K562 (cell line): ENCODE measurements at regions not wholly inside any gene's neighbourhood (a gene's known extent, or its start where the extent isn't known, plus 50 kb on each side); places are given as distances from the start of the nearest gene placed in this dataset.

Experiments
- BRCA1 ChIP-seq, 2 experiments: fragments of 450-650 bp in 1 of 2; sonication (generic) in 1 of 2; formaldehyde crosslinking in 1 of 2; IDR thresholded peaks; 2 replicates each; pipeline versions ENCODE4 v1.5.0 to v1.6.1; 2017 to 2020; ENCODE audit warnings: mild to moderate bottlenecking in 1 of 2, missing genetic modification reagents in 1 of 2
- CBX3 ChIP-seq, 2 experiments: IDR thresholded peaks; 1 replicate in 1 of 2; 2 replicates in 1 of 2; pipeline ENCODE4 v1.6.1; 2012; ENCODE audit warnings: inconsistent platforms in 2 of 2, low read length in 2 of 2, borderline replicate concordance in 1 of 2, control low read depth in 1 of 2
- CHD1 ChIP-seq: fragments of 200-600 bp; sonication (generic); IDR thresholded peaks from one replicate; pipeline ENCODE4 v1.6.1; 2012; ENCODE audit warnings: mild to moderate bottlenecking, moderate library complexity, low read length, inconsistent platforms
- CTCFL ChIP-seq: IDR thresholded peaks from 2 replicates; pipeline ENCODE4 v1.6.1; 2011; ENCODE audit warnings: borderline replicate concordance, low read depth, mild to moderate bottlenecking, moderate library complexity, low read length; ENCODE audit not compliant: insufficient read depth, poor library complexity, severe bottlenecking
- ETV1 ChIP-seq: fragments of 450-650 bp; conservative IDR thresholded peaks from 2 replicates; pipeline ENCODE4 v1.6.1; 2016; ENCODE audit warnings: missing genetic modification characterization, control low read depth, low read depth, missing compliant biosample characterization
- EZH2 ChIP-seq: IDR thresholded peaks from 2 replicates; pipeline ENCODE4 v1.6.1; 2012; ENCODE audit warnings: low read depth, mild to moderate bottlenecking, inconsistent platforms, low read length, borderline replicate concordance
- HINFP ChIP-seq: fragments of 450-650 bp; conservative IDR thresholded peaks from 2 replicates; pipeline ENCODE4 v1.6.1; 2016; ENCODE audit warnings: missing genetic modification characterization, low read depth, mild to moderate bottlenecking, control low read depth, missing compliant biosample characterization
- NKRF ChIP-seq: fragments of 450-650 bp; IDR thresholded peaks from 2 replicates; pipeline ENCODE4 v1.6.1; 2016; ENCODE audit warnings: borderline replicate concordance
- POLR2A ChIP-seq: fragments of 450-650 bp; conservative IDR thresholded peaks from 2 replicates; pipeline ENCODE4 v1.6.1; 2016
- SAP30 ChIP-seq: fragments of 200-600 bp; sonication (generic); IDR thresholded peaks from 2 replicates; pipeline ENCODE4 v1.6.1; 2012; ENCODE audit warnings: borderline replicate concordance, low read depth, mild to moderate bottlenecking, moderate library complexity, low read length, control low read depth, inconsistent platforms; ENCODE audit not compliant: insufficient read depth, poor library complexity, severe bottlenecking
- TAL1 ChIP-seq: fragments of 450-650 bp; IDR thresholded peaks from 2 replicates; pipeline ENCODE4 v1.6.1; 2016; ENCODE audit warnings: mild to moderate bottlenecking
- TOE1 ChIP-seq, 2 experiments: fragments of 450-650 bp in 1 of 2; sonication (generic) in 1 of 2; formaldehyde crosslinking in 1 of 2; IDR thresholded peaks; 2 replicates each; pipeline versions ENCODE4 v1.7.1 to v1.8.0; 2016 to 2022; ENCODE audit warnings: borderline replicate concordance in 2 of 2, mild to moderate bottlenecking in 2 of 2, antibody characterized with exemption in 1 of 2, inconsistent platforms in 1 of 2, low read depth in 1 of 2, missing genetic modification reagents in 1 of 2, moderate library complexity in 1 of 2
- ZFP91 ChIP-seq: sonication (generic); formaldehyde crosslinking; IDR thresholded peaks from 2 replicates; pipeline ENCODE4 v1.8.0; 2022; ENCODE audit warnings: mild to moderate bottlenecking, missing genetic modification reagents
- ZNF133 ChIP-seq: fragments of 250-450 bp; sonication (Bioruptor Pico); IDR thresholded peaks from 2 replicates; pipeline ENCODE4 v1.4.0; 2020; ENCODE audit warnings: mild to moderate bottlenecking
- ZNF445 ChIP-seq: fragments of 250-450 bp; sonication (Bioruptor Pico); IDR thresholded peaks from 2 replicates; pipeline ENCODE4 v1.4.0; 2020; ENCODE audit warnings: low read depth, mild to moderate bottlenecking, moderate library complexity
- ZNF449 ChIP-seq: fragments of 250-450 bp; sonication (Bioruptor Pico); IDR thresholded peaks from 2 replicates; pipeline ENCODE4 v1.8.0; 2022; ENCODE audit warnings: moderate library complexity, mild to moderate bottlenecking, inconsistent platforms
- ZNF764 ChIP-seq: fragments of 250-450 bp; sonication (Bioruptor Pico); IDR thresholded peaks from 2 replicates; pipeline ENCODE4 v1.4.0; 2020; ENCODE audit warnings: low read depth, mild to moderate bottlenecking, moderate library complexity

GRCh38 chr6:27145731-27146455, 101.6 kb upstream of the PRSS16 start (continued):
- TF ChIP-seq CTCFL (no peak), SAP30 (no peak), ZFP91 (CRISPR knock-in tag) (peak; percentile 71; the same call in 1 of the 2 replicates), ZNF764 (no peak), ZNF449 (no peak), CBX3 (IDR thresholded peaks at IDR 0.05; ENCODE audit: borderline replicate concordance in 1 of 2, low read length in 2 of 2) (peak in 1 of 2 experiments; percentile 22; a peak in 1 of 3 replicates), CHD1 (no peak), ETV1 (tag) (peak; percentile 95), NKRF (peak; percentile 56; the same call in 1 of the 2 replicates), ZNF133 (CRISPR knock-in tag) (no peak), EZH2 (no peak), HINFP (tag) (no peak), TAL1 (no peak; the same call in 1 of the 2 replicates), BRCA1 (IDR thresholded peaks at IDR 0.05) (no peak), BRCA1 (CRISPR knock-in tag; IDR thresholded peaks at IDR 0.05) (no peak), TOE1 (IDR thresholded peaks at IDR 0.05; ENCODE audit: borderline replicate concordance) (peak; percentile 81), TOE1 (CRISPR knock-in tag; IDR thresholded peaks at IDR 0.05; ENCODE audit: borderline replicate concordance, low read depth) (peak; percentile 97; the same call in 1 of the 2 replicates), POLR2A (peak; percentile 79), ZNF445 (CRISPR knock-in tag) (no peak)
